Panc1 (cell line): ENCODE measurements at regions not wholly inside any gene's neighbourhood (a gene's known extent, or its start where the extent isn't known, plus 50 kb on each side); places are given as distances from the start of the nearest gene placed in this dataset.

ENCODE experiments used
- ATAC-seq: fragments of 200-7000 bp; cut with Tn5 transposase; 2 replicates; pipeline ENCODE4 v1.9.1; 2020; ENCODE audit warnings: mild to moderate bottlenecking, moderate library complexity
- BruUV-seq: library from RNA; stranded (reverse); fragments of 400-500 nt; replicated peaks from 2 replicates; lab custom pipeline; 2021; lab: Mats Ljungman, UMichigan
- CTCF ChIA-PET: fragments of 300-600 bp; sonication (Branson Sonifier 250); formaldehyde crosslinking; loops from one replicate; lab custom pipeline; 2022; ENCODE audit warnings: antibody characterized with exemption; lab: Charles Lee
- POLR2A ChIA-PET: fragments of 300-600 bp; sonication (Branson Sonifier 250); formaldehyde crosslinking; loops from one replicate; lab custom pipeline; 2022; ENCODE audit warnings: antibody characterized with exemption; lab: Charles Lee
- DNase-seq: peaks from one replicate; pipeline ENCODE4 v3.0.0-alpha.2; 2010; ENCODE audit warnings: low read depth, low spot score
- H3K27ac ChIP-seq: 2 replicates; pipeline ENCODE4 v1.5.1; 2011; ENCODE audit warnings: mild to moderate bottlenecking, low read length, inconsistent platforms
- H3K27me3 ChIP-seq: fragments of 200-500 bp; sonication (Bioruptor generic); 2 replicates; pipeline ENCODE4 v1.6.0; 2014; ENCODE audit warnings: low read length, inconsistent platforms; ENCODE audit not compliant: control insufficient read depth, insufficient read depth
- H3K36me3 ChIP-seq: fragments of 200-500 bp; sonication (Bioruptor generic); 2 replicates; pipeline ENCODE4 v1.5.1; 2014; ENCODE audit warnings: inconsistent platforms, mild to moderate bottlenecking, low read length, moderate library complexity; ENCODE audit not compliant: control insufficient read depth, insufficient read depth
- H3K4me1 ChIP-seq: 2 replicates; pipeline ENCODE4 v1.5.1; 2011; ENCODE audit warnings: inconsistent platforms, mild to moderate bottlenecking, low read length, moderate library complexity; ENCODE audit not compliant: control insufficient read depth, insufficient read depth
- H3K4me3 ChIP-seq, 2 experiments: 2 replicates each; pipeline ENCODE4 v1.5.1; 2011 to 2012; ENCODE audit warnings: low read depth in 2 of 2, low read length in 2 of 2, mild to moderate bottlenecking in 2 of 2, inconsistent platforms in 1 of 2, moderate library complexity in 1 of 2
- H3K9me3 ChIP-seq: fragments of 200-500 bp; sonication (Bioruptor generic); 2 replicates; pipeline ENCODE4 v1.5.1; 2014; ENCODE audit warnings: low read depth, mild to moderate bottlenecking, inconsistent platforms, low read length, moderate library complexity; ENCODE audit not compliant: control insufficient read depth, insufficient read depth
- CTCF ChIP-seq: fragments of 450-650 bp; IDR thresholded peaks from 2 replicates; pipeline ENCODE4 v1.5.1; 2017; ENCODE audit warnings: mild to moderate bottlenecking
- POLR2AphosphoS5 ChIP-seq: IDR thresholded peaks from 2 replicates; pipeline ENCODE4 v1.6.1; 2012; ENCODE audit warnings: mild to moderate bottlenecking, low read depth, low read length, moderate library complexity
- REST ChIP-seq, 2 experiments: IDR thresholded peaks; 2 replicates each; pipeline ENCODE4 v1.6.1; 2011 to 2012; ENCODE audit warnings: low read depth in 2 of 2, control low read depth in 1 of 2, low read length in 1 of 2, mild to moderate bottlenecking in 1 of 2, moderate library complexity in 1 of 2; ENCODE audit not compliant: insufficient read depth in 1 of 2
- SIN3A ChIP-seq: IDR thresholded peaks from 2 replicates; pipeline ENCODE4 v1.6.1; 2012; ENCODE audit warnings: low read depth, mild to moderate bottlenecking, low read length, moderate library complexity, borderline replicate concordance; ENCODE audit not compliant: insufficient read depth
- TCF7L2 ChIP-seq: IDR thresholded peaks from 2 replicates; pipeline ENCODE4 v1.6.1; 2011; ENCODE audit warnings: mild to moderate bottlenecking, low read depth, low read length, inconsistent platforms
- in situ Hi-C: cut with HindIII; loops from 2 replicates; pipeline ENCODE4 v1.10.0; 2016; ENCODE audit warnings: low sequenced_read_pairs, low pct_unique_long_range_greater_than_20kb
- intact Hi-C: fragments of 100-400 bp; cut with micrococcal nuclease; formaldehyde crosslinking; loops from one replicate; pipeline ENCODE4 v1.10.0; 2022; ENCODE audit not compliant: unreplicated experiment

DNA sequence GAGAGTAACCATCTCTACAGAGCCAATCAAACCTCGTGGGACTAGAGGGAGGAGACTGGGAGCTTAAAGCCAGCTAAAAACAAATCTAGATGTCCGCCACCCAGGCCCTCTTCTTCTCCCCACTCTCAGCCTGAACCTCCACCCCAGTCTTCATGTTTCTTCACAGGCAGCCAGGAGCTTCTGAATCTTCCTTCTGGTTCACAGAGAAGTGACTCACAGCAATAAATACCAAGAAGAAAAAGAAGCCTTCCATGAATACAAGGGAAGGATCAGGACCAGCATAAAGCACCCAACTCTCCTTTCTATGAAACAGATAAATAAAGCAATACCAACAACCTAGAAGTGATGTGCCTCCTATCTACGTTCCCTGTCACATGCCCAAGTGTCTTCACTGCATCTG is 103.3 kb upstream of the SLIT3 start:
- in situ Hi-C loops = no loop called here
- Histone ChIP-seq H3K27ac (no peak overlapping the region), H3K9me3 (0 out of 2 replicates have a peak, but pooled peaks cover 2% of the 10 kb centered on the region), H3K4me3 (no peak overlapping the region), H3K36me3 (no peaks in the 10 kb centered on the region), H3K27me3 (no peaks in the 10 kb centered on the region), H3K4me1 (no peaks in the 10 kb centered on the region)
- BruUV-seq = no TSS peak
- CTCF ChIA-PET = no interaction called here
- DNase-seq (no peak), ATAC-seq (no peak)
- intact Hi-C loops = no loop called here
- TF ChIP-seq TCF7L2 (no peak), CTCF (no peak), REST (IDR thresholded peaks at IDR 0.05; ENCODE audit: insufficient read depth in 1 of 2, low read depth in 2 of 2, low read length in 1 of 2) (no peak), SIN3A (no peak), POLR2AphosphoS5 (no peak)
- POLR2A ChIA-PET = no interaction called here

GRCh38 chr5:169398515-169398914 is 97.6 kb upstream of the SLIT3 start:
- POLR2A ChIA-PET = no interaction called here
- DNase-seq = no peak
- peaks cover 11% of the 10 kb centered on the region; the same call in 1 of the 2 replicates for H3K9me3 ChIP-seq
- ATAC-seq = no peak
- H3K4me1 ChIP-seq = no peaks in the 10 kb centered on the region
- H3K36me3 ChIP-seq = no peaks in the 10 kb centered on the region
- no peaks in the 10 kb centered on the region for H3K27me3 ChIP-seq
- no peak for TF ChIP-seq CTCF
- TF ChIP-seq REST (IDR thresholded peaks at IDR 0.05; ENCODE audit: insufficient read depth in 1 of 2, low read depth in 2 of 2, low read length in 1 of 2) = no peak
- no peak for TF ChIP-seq TCF7L2
- no peak for TF ChIP-seq SIN3A
- TF ChIP-seq POLR2AphosphoS5 = no peak
- H3K4me3 ChIP-seq = no peak overlapping the region
- no peak overlapping the region for H3K27ac ChIP-seq
- intact Hi-C loops (no loop called here), in situ Hi-C loops (no loop called here)
- BruUV-seq = no TSS peak
- CTCF ChIA-PET = interaction anchor here (0.6 kb wide), 1 partner anchor 13 kb away, joined by 4 read pairs; no protein-coding TSS in a partner anchor
